Activated CD4-positive, alpha-beta T cell treated with anti-CD3 and anti-CD28 coated beads, Interleukin-10, Interleukin-2, amounts not matched to agents 100 ng/mL and 50 ng/mL, durations not matched to agents 16 hours and 8 hours (primary cell): ENCODE measurements at regions not wholly inside any gene's neighbourhood (a gene's known extent, or its start where the extent isn't known, plus 50 kb on each side); places are given as distances from the start of the nearest gene placed in this dataset.
"Not testable (repeated sequence)": the region's sequence is repeated elsewhere in the genome, so short reads cannot be mapped to it uniquely, and the experiment has no call there.

ENCODE experiments used
- DNase-seq: peaks from one replicate; pipeline ENCODE4 v3.0.0-alpha.2; 2020

DNA sequence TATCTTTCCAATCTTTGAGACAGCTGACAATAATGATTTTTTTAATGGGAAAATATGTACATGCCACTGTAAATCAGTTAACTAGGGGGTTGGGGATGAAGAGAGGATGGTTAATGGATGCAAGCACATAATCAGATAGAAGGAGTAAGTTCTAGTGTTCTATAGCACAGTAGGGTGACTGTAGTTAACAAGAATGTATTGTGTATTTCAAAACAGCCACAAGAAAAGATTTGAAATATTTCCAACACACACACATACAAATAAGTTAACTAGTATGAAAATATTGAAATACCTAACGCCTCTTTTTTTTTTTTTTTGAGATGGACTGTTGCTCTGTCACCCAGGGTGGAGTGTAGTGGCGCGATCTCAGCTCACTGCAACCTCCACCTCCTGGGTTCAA is 153.4 kb upstream of the SALL4 start:
- DNase-seq = no peak

DNA sequence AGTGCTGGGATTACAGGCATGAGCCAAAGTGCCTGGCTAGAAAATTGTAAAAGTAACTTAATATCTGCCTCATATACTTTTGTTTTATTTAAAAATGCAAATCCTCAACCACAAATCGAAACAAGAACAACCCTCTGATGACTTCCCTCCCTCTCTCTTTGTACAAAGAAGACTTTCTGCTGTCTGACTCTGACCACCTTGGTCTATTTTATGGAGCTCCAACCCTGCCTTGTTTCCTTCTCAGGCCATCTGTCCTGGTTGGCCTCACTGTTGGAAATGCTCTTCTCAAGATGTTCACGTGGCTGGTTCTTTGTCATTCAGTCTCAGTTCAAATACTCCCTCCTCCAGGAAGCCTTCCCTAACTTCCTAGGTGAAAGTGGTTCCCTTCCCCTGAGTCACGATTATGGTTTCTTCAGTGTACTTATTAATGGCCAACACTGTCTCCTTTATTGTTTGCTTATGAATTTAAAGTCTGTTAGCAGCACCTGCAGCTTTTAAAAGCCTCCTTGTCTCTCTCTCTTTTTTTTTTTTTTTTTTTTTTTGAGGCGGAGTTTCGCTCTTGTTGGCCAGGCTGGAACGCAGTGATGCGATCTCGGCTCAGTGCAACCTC is 151.5 kb upstream of the SALL4 start:
- DNase-seq = no peak

DNA sequence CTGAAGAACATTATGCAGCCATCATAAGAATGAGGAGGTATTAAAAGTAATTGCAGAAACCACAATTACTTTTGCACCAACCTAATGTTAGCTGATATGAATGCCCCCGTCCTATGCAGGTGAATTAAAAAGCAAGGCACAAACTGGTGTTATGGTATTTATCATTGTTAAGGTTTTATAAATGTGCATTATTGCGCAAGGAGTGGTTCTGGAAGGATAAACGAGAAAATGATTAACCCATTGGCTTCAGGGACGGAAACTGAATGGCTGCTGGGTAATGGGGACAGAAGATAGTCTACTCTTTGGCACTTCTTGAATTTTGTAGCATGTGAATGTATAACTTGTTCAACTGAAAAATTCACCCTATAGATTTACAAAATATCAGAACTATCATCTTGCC is 148.6 kb upstream of the SALL4 start:
- DNase-seq = no peak

DNA sequence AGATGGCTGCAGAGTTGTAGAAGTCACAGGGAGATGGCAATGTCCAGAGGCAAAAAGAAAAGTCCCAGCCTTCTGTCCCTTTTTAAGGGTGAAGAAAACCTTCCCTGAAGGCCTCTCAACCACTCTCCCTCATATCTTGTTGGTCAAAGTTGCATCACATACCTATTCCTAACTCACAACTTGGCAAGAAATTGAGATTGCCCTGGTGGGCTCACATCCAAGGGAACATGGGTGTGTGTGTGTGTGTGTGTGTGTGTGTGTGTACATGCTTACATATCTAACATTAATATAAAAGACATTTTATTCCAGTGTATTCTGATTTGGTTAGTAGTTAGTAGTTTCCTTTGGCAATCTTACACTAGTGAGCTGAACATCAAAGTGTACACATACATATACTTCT is 144.3 kb upstream of the SALL4 start:
- DNase-seq = no peak

DNA sequence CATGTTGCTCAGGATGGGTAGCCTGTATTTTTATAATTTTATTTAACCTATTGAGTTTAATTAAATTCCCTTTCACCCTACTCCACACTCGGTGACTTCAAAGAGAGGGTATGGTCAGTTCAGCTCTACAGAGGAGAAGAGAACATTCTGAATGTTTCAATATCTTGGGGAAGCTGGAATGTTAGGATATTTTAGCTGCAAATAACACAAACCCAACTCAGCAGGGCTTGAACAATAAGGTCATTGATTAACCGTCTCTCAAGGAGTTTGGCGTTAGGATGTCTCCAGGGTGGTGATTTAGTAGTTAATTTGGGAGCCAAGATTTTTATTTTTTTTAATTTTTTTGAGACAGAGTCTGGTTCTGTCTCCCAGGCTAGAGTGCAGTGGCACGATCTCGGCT is 143.6 kb upstream of the SALL4 start:
- DNase-seq = no peak

DNA sequence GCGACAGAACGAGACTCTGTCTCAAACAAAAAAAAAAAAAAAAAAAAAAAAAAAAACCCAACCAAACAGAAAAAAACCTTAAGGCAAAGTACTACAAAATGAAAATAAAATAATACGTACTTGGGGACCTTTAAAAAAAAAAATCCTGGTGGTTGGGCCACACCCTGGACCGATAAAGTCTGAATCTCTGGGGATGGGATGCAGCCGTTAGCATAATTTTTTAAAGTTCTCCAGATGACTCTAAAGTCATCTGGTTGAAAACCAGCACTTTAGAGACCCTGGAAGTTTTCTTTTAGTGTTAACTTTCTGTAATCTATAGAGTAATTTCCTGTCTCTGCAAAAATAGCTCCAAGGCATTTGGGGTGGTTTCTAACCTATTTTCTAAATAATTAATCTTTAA is 142.9 kb upstream of the SALL4 start:
- no peak for DNase-seq

DNA sequence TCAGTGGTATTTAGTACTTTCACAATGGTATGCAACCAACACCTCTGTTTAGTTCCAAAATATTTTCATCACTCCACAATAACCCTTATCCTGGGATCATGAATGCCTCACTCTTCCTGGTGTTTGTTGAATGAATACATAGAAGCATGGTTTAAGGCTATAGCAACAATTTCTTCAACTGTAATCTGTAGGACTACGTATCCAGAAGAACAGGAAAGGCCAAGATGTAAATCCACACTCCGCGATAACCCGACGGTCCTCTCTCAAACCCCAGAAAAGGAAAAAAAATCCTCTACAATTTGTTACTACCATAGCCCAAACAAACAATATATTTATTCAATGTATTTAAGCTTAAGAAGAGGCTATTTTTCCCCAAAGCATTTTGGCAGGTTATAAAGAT is 141.4 kb upstream of the SALL4 start:
- no peak for DNase-seq

DNA sequence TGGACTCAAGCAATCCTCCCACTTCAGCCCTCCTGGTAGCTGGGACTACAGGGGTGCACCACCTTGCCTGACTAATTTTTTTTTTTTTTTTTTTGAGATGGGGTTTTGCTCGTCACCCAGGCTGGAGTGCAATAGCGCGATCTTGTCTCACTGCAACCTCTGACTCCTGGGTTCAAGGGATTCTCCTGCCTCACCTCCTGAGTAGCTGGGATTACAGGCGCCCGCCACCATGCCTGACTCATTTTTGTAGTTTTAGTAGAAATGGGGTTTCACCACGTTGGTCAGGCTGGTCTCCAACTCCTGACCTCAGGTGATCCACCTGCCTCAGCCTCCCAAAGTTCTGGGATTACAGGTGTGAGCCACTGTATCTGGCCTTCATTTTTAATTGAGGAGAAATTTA is 141.0 kb upstream of the SALL4 start:
- not testable (repeated sequence) for DNase-seq

DNA sequence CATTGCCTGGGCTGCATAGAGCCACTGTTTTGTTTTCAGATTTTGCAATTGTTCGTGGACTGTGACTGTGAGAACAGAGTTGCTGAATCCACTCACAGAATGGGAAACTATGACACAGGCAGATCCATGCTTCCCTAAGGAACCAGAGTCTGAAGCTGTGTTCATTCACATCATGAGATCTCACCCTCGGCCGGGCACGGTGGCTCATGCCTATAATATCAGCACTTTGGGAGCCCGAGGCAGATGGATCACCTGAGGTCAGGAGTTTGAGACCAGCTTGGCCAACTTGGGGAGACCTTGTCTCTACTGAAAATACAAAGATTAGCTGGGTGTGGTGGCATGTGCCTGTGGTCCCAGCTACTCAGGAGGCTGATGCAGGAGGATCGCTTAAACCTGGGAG is 139.2 kb upstream of the SALL4 start:
- no peak for DNase-seq

DNA sequence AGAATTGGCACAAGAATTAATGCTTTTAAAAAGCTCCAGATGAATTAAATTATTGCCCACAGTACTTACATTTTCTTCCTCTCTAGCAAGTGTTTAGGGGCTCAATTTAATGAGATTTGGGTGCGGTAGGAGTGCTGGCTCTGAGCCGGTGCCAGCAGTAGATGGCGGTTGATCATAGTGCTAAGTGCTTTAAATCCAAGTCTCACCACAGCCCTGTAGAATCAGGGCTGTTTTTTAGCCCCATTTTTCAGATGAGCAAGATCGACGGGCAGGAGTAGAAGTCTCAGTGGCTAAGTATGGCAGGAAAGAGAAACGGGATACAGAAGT is 136.9 kb upstream of the SALL4 start:
- no peak for DNase-seq

DNA sequence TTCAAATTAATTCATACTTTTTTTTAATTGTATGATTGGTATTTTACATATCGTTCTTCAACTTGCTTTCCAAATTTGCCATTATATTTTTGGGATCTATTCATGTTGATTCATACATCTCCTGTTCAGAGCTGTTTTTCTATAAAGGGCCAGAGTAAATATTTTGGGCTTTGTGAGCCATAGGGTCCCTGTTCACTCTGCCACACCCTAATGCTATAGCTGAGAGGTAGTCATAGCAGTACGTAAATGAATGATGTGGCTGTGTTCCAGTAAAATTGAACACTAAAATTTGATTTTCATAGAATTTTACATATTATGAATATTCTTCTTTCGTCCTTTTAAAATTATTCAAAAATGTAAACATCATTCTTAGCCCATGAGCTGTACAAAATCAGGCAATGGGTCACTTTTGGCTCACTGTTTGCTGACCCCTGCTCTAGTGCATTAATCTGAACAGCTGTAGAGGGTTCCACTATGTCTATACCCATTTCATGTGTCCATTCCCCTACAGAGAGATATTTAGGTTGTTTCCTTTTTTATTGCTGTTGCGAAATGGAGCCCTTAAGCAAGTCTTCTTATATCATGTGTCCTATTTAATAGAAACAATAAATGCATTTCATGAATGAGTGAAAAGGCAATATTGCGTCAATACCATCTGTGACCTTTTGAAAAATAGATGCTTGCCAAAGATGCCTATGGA is 136.4 kb upstream of the SALL4 start:
- DNase-seq = no peak

DNA sequence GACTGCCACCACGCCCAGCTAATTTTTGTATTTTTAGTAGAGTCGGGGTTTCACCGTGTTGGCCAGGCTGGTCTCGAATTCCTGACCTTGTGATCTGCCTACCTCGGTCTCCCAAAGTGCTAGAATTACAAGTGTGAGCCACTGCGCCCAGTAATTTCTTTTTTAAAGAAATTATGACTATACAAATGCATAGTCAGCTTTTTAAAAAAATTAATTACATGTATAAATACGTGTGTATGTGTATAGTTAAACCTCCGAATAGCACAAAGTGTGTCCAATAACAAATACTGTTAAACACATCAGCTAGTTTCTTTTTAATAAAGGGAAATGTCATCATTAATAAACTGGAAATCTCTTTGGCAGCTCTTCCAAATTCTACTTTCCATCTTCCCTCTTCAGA is 135.5 kb upstream of the SALL4 start:
- DNase-seq = no peak

DNA sequence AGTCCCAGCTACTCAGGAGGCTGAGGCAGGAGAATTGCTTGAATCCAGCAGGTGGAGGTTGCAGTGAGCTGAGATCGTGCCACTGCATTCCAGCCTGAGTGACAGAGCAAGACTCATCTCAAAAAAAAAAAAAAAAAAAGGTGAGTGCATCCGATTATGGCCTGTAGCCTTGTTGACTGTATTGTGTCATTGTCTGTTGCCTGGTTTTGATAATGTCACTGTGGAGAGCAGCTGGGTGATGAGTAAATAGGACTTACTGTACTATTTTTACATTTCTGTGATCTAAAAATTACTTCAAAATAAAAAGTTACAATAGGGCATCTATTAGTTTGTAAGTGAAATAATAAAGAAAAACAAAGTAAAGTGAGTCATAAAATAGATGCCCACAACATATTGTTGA is 134.1 kb upstream of the SALL4 start:
- DNase-seq = no peak

DNA sequence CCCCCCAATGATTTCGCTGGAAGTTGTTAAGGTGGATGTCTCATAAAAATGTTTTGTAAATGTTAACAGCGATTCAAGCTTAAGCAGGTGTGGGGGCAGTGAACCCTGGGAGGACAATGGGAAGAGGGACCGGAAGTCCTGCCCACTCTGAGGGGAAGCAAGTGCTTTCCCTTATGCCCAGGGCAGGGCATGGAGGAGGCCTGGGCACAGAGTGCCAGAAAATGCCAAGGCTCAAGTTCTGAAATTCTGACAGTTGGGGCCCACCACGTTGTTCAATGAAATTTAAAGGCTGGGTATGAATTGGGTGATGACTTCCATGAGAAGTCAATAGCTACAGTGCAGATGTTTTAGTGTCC is 132.7 kb upstream of the SALL4 start:
- no peak for DNase-seq

DNA sequence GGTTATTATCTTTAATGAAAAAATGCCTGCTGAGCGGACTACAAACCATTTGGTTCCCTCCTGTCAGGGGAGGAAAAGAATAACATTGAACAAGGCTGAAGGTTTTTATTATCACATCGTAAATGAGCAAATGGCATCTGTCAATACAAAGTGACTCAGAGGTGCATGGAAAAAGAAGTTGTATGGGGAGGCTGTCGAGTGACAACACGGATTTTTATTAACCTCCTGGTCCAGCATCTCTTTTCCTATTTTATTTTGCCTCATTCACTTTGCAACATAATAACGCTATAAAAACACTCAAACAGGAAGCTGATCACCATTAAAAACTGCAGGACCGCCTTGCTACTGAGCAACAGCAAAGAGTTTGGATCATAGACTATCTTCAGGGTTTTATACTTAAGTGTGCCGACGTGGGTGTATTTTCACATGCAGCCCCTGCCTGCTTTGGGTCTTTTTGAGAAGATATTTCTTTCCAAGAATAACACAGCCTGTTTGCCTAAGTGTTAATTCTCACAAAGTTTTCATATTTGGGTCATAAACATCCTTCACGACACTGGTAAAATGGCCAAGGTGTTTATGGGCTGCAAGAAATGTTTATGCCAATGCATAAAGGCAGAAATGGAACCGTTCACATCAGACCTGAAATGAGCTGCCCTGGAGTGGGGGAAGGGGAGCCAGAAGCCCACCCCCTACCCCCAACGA is 132.1 kb upstream of the SALL4 start:
- DNase-seq = no peak

DNA sequence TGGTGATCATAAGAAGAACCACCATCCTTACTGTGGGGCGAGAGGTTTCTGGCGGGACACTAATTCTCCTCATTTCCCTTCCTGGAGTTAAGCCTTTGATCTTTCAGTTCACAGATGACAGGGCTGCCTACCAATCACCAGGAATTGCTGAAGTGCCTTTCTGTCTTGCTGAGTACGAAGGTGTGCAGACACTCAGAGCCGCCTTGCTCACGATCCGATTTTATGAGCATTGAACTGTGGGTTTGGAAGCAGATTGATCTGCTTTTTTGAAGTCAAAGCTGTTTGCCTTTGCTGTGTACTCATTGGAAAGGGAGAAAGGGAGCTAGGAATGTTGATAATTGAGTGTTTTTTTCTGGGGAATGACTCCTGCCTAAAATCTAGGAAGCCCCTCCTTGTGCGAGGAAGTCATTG is 129.1 kb upstream of the SALL4 start:
- DNase-seq = no peak

DNA sequence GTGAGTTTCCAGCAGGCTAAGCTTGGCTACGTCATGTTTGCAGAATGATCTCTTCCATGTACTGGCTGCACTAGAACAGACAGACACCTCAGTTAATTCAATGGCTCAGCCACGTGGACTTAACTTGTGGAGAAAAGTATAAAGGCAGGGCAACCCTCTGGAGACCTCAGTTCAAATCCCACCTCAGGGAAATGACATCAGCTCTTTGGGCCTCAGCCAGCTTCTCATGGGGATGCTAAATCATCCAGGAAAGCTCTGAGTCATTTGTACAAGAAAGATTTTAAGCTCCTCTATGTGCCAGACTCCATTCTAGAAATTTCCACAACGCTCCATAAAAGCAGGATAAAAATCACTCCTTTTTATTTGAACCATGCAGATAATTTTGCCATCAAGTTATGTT is 128.5 kb upstream of the SALL4 start:
- no peak for DNase-seq

DNA sequence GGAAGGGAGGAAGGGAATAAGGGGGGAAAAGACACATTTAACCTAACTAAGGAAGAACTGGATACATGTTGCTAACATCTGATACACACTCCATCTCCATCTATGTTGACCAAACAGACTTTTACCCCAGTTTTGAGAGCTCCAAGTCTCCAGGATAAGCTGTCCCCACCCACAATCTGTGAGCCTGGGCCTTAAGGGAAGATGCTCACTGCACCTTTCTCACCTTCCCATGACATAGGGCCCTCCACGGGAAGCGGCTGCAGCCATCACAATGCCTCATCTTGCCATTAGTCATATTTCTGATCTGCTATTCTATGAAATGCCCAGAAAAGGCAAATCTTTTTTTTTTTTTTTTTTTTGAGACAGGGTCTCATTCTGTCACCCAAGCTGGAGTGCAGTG is 126.6 kb upstream of the SALL4 start:
- no peak for DNase-seq

DNA sequence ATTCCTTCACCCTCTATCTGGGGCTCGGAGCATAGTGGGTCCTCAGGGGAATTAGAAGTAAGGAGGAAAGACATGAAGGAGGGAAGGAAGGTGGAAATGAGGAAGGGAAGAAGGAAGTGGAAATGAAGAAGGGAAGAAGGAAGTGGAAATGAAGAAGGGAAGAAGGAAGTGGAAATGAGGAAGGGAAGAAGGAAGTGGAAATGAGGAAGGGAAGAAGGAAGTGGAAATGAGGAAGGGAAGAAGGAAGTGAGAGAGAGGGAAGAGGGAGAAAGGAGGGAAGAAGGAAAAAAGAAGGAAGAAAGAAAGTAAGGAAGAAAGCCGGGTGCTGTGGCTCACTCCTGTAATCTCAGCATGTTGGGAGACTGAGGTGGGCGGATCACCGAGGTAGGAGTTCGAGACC is 125.6 kb upstream of the SALL4 start:
- DNase-seq = not testable (repeated sequence)

DNA sequence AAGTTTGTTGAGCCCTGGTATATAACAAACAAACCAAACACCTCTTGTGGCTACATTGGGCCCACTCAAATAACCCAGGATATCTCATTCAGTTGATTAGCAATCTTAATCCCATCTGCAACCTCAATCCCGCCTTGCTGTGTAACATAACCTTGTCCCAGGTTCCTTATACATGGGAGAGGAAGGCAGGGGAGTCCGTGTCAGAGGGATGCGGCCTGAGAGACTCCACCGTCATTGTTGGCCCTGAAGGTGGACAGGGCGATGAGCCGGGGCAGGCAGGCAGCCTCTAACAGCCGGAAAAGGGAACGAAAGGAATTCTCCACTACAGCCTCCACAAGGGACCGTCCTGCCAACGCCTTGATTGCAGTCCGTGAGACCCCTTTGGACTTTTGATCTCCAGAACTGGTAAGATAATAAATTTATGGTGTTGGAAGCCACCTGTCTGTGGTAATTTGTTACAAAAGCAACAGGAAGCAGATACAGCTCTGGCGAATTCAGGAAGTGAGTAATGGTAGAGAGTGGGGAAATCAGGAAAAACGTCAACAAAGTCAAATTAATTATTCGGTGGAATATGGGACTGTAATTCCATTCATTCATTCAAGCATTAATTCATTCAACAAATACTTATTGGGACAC is 124.5 kb upstream of the SALL4 start:
- no peak for DNase-seq

DNA sequence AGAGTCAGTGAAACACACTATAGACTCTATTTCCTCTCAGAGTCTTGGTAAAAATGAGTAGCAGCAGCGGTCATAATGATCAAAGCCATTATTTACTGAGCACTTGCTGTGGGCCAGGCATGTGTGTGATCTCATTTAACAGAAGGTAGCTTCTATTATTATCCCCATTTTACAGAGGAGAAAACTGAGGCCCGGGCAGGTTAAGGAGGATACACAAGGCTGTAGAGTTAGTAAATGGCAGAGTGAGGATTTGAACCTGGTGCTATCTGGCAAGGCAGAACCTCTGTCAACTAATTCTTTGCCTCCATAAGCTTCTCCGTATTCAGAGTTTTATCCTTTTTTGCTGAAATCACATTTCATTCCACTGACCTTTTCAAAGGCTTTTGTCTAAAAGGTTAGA is 122.2 kb upstream of the SALL4 start:
- DNase-seq = no peak

DNA sequence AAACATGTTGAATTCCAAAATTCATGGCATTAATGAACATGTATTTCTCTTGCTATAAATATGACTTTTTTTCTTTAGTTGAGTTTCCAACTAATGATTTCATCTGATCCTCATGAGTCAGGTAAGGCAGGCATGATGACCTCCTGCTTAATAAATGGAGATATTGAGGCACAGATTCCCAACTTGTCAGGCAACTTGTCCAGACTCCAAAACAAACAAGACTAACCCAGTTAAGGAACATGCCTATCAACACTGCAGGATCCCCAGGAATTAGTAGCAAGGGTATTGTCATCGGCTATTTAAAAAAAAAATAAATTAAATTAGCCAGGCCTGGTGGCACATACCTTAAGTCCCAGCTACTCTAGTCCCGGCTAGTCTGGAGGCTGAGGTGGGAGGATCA is 121.3 kb upstream of the SALL4 start:
- no peak for DNase-seq

DNA sequence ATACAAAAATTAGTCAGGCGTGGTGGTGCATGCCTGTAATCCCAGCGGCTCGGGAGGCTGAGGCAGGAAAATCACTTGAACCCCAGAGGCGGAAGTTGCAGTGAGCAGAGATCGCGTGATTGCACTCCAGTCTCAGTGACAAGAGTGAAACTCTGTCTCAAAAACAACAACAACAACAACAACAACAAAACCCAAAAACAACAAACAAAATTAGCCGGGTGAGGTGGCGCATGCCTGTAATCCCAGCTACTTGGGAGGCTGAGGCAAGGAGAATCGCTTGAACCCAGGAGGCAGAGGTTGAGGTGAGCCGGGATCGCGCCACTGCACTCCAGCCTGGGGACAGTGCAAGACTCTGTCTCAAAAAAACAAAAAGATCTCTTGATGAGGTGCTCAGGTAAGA is 120.5 kb upstream of the SALL4 start:
- not testable (repeated sequence) for DNase-seq

DNA sequence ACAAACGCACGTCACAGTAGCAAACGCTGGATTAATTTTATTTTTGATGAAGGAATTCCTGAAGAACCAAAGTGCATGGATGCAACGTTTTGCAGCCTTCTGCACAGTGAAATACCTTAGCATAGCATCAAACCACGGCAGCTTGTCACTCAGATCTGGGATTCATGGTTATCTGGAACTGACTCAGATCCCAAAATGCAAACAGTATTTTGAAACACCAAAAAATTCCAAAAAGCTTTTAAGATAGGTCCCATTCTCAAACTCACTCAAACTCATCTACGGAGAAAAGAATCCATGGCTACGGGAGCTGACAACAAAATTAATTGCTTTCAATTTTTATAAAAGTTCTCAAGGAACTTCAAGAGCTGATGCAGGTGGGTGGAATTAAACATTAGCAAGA is 116.2 kb upstream of the SALL4 start:
- DNase-seq = no peak
